ENCODE measurements at regions not wholly inside any gene's neighbourhood (a gene's known extent, or its start where the extent isn't known, plus 50 kb on each side); places are given as distances from the start of the nearest gene placed in this dataset.

- CTCF ChIA-PET = no interaction called here
- Mint-ChIP-seq H3K27me3 (ENCODE audit: insufficient read depth, unreplicated experiment) (no peaks in the 10 kb centered on the region), H3K4me1 (ENCODE audit: insufficient read depth, unreplicated experiment) (no peaks in the 10 kb centered on the region), H3K4me3 (ENCODE audit: unreplicated experiment) (no peak overlapping the region), H3K27ac (ENCODE audit: low read depth, unreplicated experiment) (no peak overlapping the region), H3K9me3 (ENCODE audit: unreplicated experiment) (peaks cover 17% of the 10 kb centered on the region), H3K36me3 (ENCODE audit: insufficient read depth, unreplicated experiment) (peaks cover 6% of the 10 kb centered on the region)
- intact Hi-C loops (cut with micrococcal nuclease) = no loop called here
- no TSS peak for BruUV-seq (replicated peaks)
- POLR2A ChIA-PET = no interaction called here
- TF ChIP-seq CTCF (IDR thresholded peaks at IDR 0.05; ENCODE audit: unreplicated experiment) = no peak
- no peak for DNase-seq (ENCODE audit: unreplicated experiment)
Observed at GRCh38 chr18:78898635-78899034, 81.0 kb upstream of the SALL3 start.

- intact Hi-C loops (cut with micrococcal nuclease) = no loop called here
- no TSS peak for BruUV-seq (replicated peaks)
- Mint-ChIP-seq H3K36me3 (ENCODE audit: insufficient read depth, unreplicated experiment) (peaks cover 6% of the 10 kb centered on the region), H3K4me3 (ENCODE audit: unreplicated experiment) (no peak overlapping the region), H3K27me3 (ENCODE audit: insufficient read depth, unreplicated experiment) (no peaks in the 10 kb centered on the region), H3K9me3 (ENCODE audit: unreplicated experiment) (peaks cover 17% of the 10 kb centered on the region), H3K27ac (ENCODE audit: low read depth, unreplicated experiment) (no peak overlapping the region), H3K4me1 (ENCODE audit: insufficient read depth, unreplicated experiment) (no peaks in the 10 kb centered on the region)
- no peak for TF ChIP-seq CTCF (IDR thresholded peaks at IDR 0.05; ENCODE audit: unreplicated experiment)
- ChIA-PET POLR2A (no interaction called here), CTCF (no interaction called here)
- DNase-seq (ENCODE audit: unreplicated experiment) = no peak
Observed at GRCh38 chr18:78899241-78899640, 80.4 kb upstream of the SALL3 start.

GRCh38 chr18:78900938-78901909 is 78.4 kb upstream of the SALL3 start:
- Mint-ChIP-seq H3K9me3 (ENCODE audit: unreplicated experiment) (peaks cover 11% of the 10 kb centered on the region), H3K4me3 (ENCODE audit: unreplicated experiment) (no peak overlapping the region), H3K27me3 (ENCODE audit: insufficient read depth, unreplicated experiment) (no peaks in the 10 kb centered on the region), H3K36me3 (ENCODE audit: insufficient read depth, unreplicated experiment) (peaks cover 6% of the 10 kb centered on the region), H3K27ac (ENCODE audit: low read depth, unreplicated experiment) (no peak overlapping the region), H3K4me1 (ENCODE audit: insufficient read depth, unreplicated experiment) (no peaks in the 10 kb centered on the region)
- POLR2A ChIA-PET = no interaction called here
- no peak for TF ChIP-seq CTCF (IDR thresholded peaks at IDR 0.05; ENCODE audit: unreplicated experiment)
- CTCF ChIA-PET = no interaction called here
- intact Hi-C loops (cut with micrococcal nuclease) = no loop called here
- BruUV-seq (replicated peaks) = no TSS peak
- DNase-seq (ENCODE audit: unreplicated experiment) = no peak

- H3K27me3 Mint-ChIP-seq (ENCODE audit: insufficient read depth, unreplicated experiment) = no peaks in the 10 kb centered on the region
- no peak overlapping the region for H3K27ac Mint-ChIP-seq (ENCODE audit: low read depth, unreplicated experiment)
- peaks cover 6% of the 10 kb centered on the region for H3K36me3 Mint-ChIP-seq (ENCODE audit: insufficient read depth, unreplicated experiment)
- no peak overlapping the region for H3K4me3 Mint-ChIP-seq (ENCODE audit: unreplicated experiment)
- BruUV-seq (replicated peaks) = no TSS peak
- intact Hi-C loops (cut with micrococcal nuclease) = no loop called here
- peaks cover 11% of the 10 kb centered on the region for H3K9me3 Mint-ChIP-seq (ENCODE audit: unreplicated experiment)
- no peak for DNase-seq (ENCODE audit: unreplicated experiment)
- no peaks in the 10 kb centered on the region for H3K4me1 Mint-ChIP-seq (ENCODE audit: insufficient read depth, unreplicated experiment)
- no peak for TF ChIP-seq CTCF (IDR thresholded peaks at IDR 0.05; ENCODE audit: unreplicated experiment)
- POLR2A ChIA-PET = no interaction called here
- CTCF ChIA-PET = no interaction called here
Observed at GRCh38 chr18:78901923-78902794, 77.5 kb upstream of the SALL3 start.

Measured in MCF 10A (cell line).